Mucosa of descending colon (tissue), 3 donors: ENCODE measurements at regions not wholly inside any gene's neighbourhood (a gene's known extent, or its start where the extent isn't known, plus 50 kb on each side); places are given as distances from the start of the nearest gene placed in this dataset.
A peak's percentile ranks its signal among the peaks of the same experiment; 100 is the strongest.

Experiments used
- ATAC-seq: fragments of 200-7000 bp; cut with Tn5 transposase; one replicate; pipeline ENCODE4 v1.9.1; 2020; ENCODE audit warnings: mild to moderate bottlenecking, moderate library complexity
- DNase-seq, 3 donors: peaks; one replicate each; pipeline ENCODE4 v3.0.0-alpha.2; 2020
- H3K36me3 ChIP-seq: fragments of 200-600 bp; one replicate; pipeline ENCODE4 v1.8.0; 2021; ENCODE audit warnings: low read depth, mild to moderate bottlenecking
- H3K4me1 ChIP-seq: fragments of 200-600 bp; one replicate; pipeline ENCODE4 v1.8.0; 2021; ENCODE audit warnings: low read depth, mild to moderate bottlenecking
- H3K4me3 ChIP-seq: fragments of 200-600 bp; one replicate; pipeline ENCODE4 v1.8.0; 2021; ENCODE audit warnings: mild to moderate bottlenecking
- H3K9me3 ChIP-seq: fragments of 200-600 bp; one replicate; pipeline ENCODE4 v1.8.0; 2021; ENCODE audit warnings: mild to moderate bottlenecking
- intact Hi-C, 2 donors: fragments of 100-400 bp; cut with DNase I in 1 of 2; cut with micrococcal nuclease in 1 of 2; formaldehyde crosslinking; loops; one replicate each; pipeline versions ENCODE4 v1.11.0 to v1.11.1; 2022; cut with DNase I, micrococcal nuclease
- TF ChIP-seq, protein P1 (sequence below): fragments of 200-600 bp; IDR thresholded peaks from one replicate; pipeline ENCODE4 v1.8.0; 2022; ENCODE audit warnings: antibody characterized with exemption, mild to moderate bottlenecking
- donor health status: DM: no; HTN: no; CAD: no; lungs with moderate emphysema.
- donor health status: DM: no; HTN: no; CAD: no.
- donor health status: DM: no; HTN: yes; CAD: no.

DNA sequence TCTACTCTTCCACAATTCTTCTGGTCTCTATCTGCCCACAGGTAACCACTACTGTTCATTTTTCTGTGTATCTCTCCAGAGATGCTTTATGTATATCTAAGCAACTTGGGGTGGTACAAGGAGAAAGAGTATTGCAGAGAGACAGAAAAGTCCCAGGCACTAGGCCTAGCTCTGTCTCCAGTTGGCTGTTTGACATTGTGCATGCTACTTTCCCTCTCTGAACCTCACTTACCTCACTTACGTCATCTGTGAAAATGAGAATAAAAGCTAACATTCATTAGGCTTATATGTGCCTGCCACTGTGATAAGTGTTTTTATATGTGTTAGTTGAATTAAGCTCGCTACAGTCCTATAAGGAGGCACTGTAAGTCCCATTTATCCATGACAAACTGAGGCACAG lies 76.7 kb upstream of the RNU6-1 start:
- Histone ChIP-seq H3K36me3 (no peaks in the 10 kb centered on the region), H3K4me1 (peaks cover 10% of the 10 kb centered on the region), H3K9me3 (no peaks in the 10 kb centered on the region), H3K4me3 (no peak overlapping the region)
- TF ChIP-seq, protein P1, sequence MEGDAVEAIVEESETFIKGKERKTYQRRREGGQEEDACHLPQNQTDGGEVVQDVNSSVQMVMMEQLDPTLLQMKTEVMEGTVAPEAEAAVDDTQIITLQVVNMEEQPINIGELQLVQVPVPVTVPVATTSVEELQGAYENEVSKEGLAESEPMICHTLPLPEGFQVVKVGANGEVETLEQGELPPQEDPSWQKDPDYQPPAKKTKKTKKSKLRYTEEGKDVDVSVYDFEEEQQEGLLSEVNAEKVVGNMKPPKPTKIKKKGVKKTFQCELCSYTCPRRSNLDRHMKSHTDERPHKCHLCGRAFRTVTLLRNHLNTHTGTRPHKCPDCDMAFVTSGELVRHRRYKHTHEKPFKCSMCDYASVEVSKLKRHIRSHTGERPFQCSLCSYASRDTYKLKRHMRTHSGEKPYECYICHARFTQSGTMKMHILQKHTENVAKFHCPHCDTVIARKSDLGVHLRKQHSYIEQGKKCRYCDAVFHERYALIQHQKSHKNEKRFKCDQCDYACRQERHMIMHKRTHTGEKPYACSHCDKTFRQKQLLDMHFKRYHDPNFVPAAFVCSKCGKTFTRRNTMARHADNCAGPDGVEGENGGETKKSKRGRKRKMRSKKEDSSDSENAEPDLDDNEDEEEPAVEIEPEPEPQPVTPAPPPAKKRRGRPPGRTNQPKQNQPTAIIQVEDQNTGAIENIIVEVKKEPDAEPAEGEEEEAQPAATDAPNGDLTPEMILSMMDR = no peak
- no peak for ATAC-seq
- no peak for DNase-seq
- intact Hi-C loops = no loop called here

DNA sequence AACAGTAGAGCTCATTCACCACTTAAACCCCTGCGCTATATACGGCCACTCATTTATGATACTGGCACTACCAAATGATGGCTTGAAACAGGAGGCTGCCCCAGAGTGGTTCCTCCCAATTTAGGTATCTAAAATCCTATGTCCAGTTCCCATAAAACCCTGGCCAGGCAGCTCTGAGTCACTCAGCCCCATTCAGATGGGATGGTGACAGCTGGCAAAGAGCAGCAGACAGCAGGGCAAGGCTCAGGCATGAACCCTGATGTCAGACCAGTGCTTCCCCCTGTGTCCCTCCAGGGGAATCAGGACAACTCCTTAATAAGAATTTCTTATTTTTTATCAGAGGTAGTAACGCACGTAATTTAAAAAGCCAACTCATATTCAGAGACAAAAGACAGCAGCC lies 77.2 kb upstream of the RNU6-1 start:
- Histone ChIP-seq H3K4me3 (no peak overlapping the region), H3K4me1 (peaks cover 10% of the 10 kb centered on the region), H3K9me3 (no peaks in the 10 kb centered on the region), H3K36me3 (no peaks in the 10 kb centered on the region)
- TF ChIP-seq, protein P1 = no peak
- intact Hi-C loops = no loop called here
- DNase-seq = no peak
- peak; percentile 46 for ATAC-seq

DNA sequence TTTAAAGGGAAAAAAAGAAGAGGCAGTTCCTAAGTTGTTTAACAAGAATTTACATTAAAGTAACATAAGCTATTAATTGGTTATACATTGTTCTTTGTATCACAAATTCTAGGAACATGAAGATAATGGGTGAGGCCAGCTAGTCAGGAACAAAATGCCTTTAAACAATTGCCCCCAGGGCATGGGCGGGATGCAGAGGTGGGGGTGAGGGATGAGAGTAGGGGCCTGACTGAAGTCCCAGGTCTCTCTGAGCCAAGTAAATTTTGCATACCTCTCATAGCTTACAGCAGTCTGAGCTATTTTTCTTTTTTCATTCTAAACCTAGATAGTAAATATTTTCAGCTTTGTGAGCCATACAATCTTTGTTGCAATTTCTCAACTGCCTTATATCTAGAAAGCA lies 77.8 kb upstream of the RNU6-1 start:
- TF ChIP-seq, protein P1 = no peak
- no peak for ATAC-seq
- H3K9me3 ChIP-seq = no peaks in the 10 kb centered on the region
- H3K4me1 ChIP-seq = peaks cover 10% of the 10 kb centered on the region
- H3K36me3 ChIP-seq = no peaks in the 10 kb centered on the region
- H3K4me3 ChIP-seq = no peak overlapping the region
- DNase-seq = no peak
- intact Hi-C loops = no loop called here

DNA sequence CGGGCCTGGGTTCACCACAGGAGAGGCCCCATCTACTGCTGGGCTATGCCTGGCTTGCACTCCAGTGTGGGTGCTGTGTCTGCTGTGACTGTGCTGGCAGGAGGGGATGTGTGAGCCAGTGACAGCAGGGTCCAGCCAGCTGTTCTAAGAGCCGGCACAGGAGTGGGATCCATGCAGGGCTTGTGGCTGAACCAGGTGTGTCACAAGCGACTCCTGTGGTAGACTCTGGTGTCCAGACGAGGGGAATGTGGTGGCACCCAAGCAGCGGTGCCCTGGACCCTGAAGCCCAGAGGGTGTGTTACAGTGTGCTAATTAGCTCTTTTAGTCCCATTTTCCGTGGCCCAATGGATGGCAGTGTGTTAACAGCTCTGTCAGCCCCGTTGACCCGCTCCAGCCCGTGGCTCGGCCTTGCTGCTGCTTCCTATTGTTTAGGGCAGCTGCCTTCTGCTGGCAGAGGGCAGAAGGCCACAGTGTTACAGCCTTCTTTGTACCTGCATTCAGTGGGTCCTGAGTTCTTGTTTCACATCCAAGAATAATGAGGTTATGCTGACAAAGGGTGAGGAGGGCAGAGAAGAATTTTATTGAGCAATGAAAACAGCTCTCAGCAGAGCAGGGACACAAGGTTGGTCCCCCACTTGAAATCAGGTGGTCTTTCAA lies 78.5 kb upstream of the RNU6-1 start:
- Histone ChIP-seq H3K4me3 (no peak overlapping the region), H3K9me3 (no peaks in the 10 kb centered on the region), H3K4me1 (peaks cover 10% of the 10 kb centered on the region), H3K36me3 (no peaks in the 10 kb centered on the region)
- DNase-seq = no peak
- intact Hi-C loops = no loop called here
- no peak for ATAC-seq
- TF ChIP-seq, protein P1 = no peak

DNA sequence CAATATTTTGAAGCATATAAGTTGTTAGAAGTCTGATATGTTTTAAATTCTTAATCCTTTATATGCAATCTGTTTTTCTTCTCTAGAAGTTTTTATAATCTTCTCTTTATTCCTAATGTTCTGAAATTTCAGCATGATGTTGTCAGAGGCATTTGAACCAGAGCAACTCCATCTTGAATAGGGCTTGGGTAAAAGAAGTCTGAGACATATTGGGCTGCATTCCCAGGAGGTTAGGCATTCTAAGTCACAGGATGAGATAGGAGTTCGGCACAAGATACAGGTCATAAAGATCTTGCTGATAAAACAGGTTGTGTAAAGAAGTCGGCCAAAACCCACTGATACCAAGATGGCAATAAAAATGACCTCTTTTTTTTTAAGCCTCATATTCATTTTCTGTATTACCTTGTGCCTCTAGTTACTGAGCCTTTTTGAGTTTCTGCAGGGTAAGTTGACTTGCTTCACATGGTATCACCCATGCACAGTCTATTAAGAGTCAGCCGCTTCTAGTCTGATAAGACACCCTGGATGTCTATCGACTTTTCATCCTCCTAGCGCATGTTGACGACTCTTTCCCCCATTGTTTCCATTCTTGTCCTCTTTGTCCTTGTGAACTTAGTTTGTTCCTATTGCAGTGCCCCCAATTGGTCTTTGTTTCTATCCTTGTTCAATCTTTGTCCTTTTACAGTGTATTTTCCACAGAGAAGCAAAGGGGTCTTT lies 80.8 kb upstream of the RNU6-1 start:
- Histone ChIP-seq H3K4me3 (no peak overlapping the region), H3K9me3 (no peaks in the 10 kb centered on the region), H3K4me1 (no peaks in the 10 kb centered on the region), H3K36me3 (no peaks in the 10 kb centered on the region)
- TF ChIP-seq, protein P1 = no peak
- DNase-seq (no peak), ATAC-seq (no peak)
- intact Hi-C loops = no loop called here
